SK-N-SH treated with all-trans-retinoic acid at 6 μM for 48 hours (cell line): ENCODE measurements at regions not wholly inside any gene's neighbourhood (a gene's known extent, or its start where the extent isn't known, plus 50 kb on each side); places are given as distances from the start of the nearest gene placed in this dataset.

Experiments used
- ATAC-seq: fragments of 200-7000 bp; cut with Tn5 transposase; 3 replicates; pipeline ENCODE4 v1.9.1; 2020; ENCODE audit warnings: mild to moderate bottlenecking, moderate library complexity
- ARNTL ChIP-seq: fragments of 450-650 bp; formaldehyde crosslinking; IDR thresholded peaks from 2 replicates; pipeline ENCODE4 v1.5.0; 2020; ENCODE audit warnings: low read depth, mild to moderate bottlenecking, moderate library complexity, borderline replicate concordance
- CREB5 ChIP-seq: fragments of 250-450 bp; sonication (Bioruptor Pico); IDR thresholded peaks from 2 replicates; pipeline ENCODE4 v1.5.1; 2020; ENCODE audit warnings: low read depth, mild to moderate bottlenecking, moderate library complexity
- CSDC2 ChIP-seq: fragments of 250-450 bp; sonication (Bioruptor Pico); IDR thresholded peaks from 2 replicates; pipeline ENCODE4 v1.5.0; 2020; ENCODE audit warnings: mild to moderate bottlenecking, moderate library complexity
- CSRNP3 ChIP-seq: fragments of 250-450 bp; sonication (Bioruptor Pico); IDR thresholded peaks from 2 replicates; pipeline ENCODE4 v1.5.1; 2021; ENCODE audit warnings: mild to moderate bottlenecking, moderate library complexity
- ESRRG ChIP-seq: fragments of 250-450 bp; sonication (Bioruptor Pico); IDR thresholded peaks from 2 replicates; pipeline ENCODE4 v1.6.1; 2021; ENCODE audit warnings: mild to moderate bottlenecking
- GLIS3 ChIP-seq: fragments of 250-450 bp; sonication (Bioruptor Pico); IDR thresholded peaks from 2 replicates; pipeline ENCODE4 v1.5.0; 2020; ENCODE audit warnings: mild to moderate bottlenecking, moderate library complexity
- ISL1 ChIP-seq: fragments of 250-450 bp; sonication (Bioruptor Pico); IDR thresholded peaks from 2 replicates; pipeline ENCODE4 v2.1.2; 2022; ENCODE audit warnings: mild to moderate bottlenecking, moderate library complexity
- OSR1 ChIP-seq: fragments of 250-450 bp; sonication (Bioruptor Pico); IDR thresholded peaks from 2 replicates; pipeline ENCODE4 v1.8.0; 2022; ENCODE audit warnings: moderate library complexity, mild to moderate bottlenecking, inconsistent platforms
- PATZ1 ChIP-seq: fragments of 250-450 bp; sonication (Bioruptor Pico); IDR thresholded peaks from 2 replicates; pipeline ENCODE4 v1.8.0; 2020; ENCODE audit warnings: mild to moderate bottlenecking, moderate library complexity, borderline replicate concordance
- POU6F1 ChIP-seq: fragments of 250-450 bp; sonication (Bioruptor Pico); IDR thresholded peaks from 2 replicates; pipeline ENCODE4 v1.8.0; 2021; ENCODE audit warnings: low read depth, mild to moderate bottlenecking, moderate library complexity, borderline replicate concordance
- PPARA ChIP-seq: fragments of 250-450 bp; sonication (Bioruptor Pico); IDR thresholded peaks from 2 replicates; pipeline ENCODE4 v1.5.0; 2020; ENCODE audit warnings: mild to moderate bottlenecking, borderline replicate concordance
- RARB ChIP-seq: fragments of 250-450 bp; sonication (Bioruptor Pico); IDR thresholded peaks from 2 replicates; pipeline ENCODE4 v1.8.0; 2021; ENCODE audit warnings: mild to moderate bottlenecking, moderate library complexity
- SNAI2 ChIP-seq: fragments of 250-450 bp; sonication (Bioruptor Pico); IDR thresholded peaks from 2 replicates; pipeline ENCODE4 v1.5.0; 2020; ENCODE audit warnings: mild to moderate bottlenecking, moderate library complexity
- TOX ChIP-seq: fragments of 250-450 bp; sonication (Bioruptor Pico); IDR thresholded peaks from 2 replicates; pipeline ENCODE4 v1.8.0; 2021; ENCODE audit warnings: mild to moderate bottlenecking, moderate library complexity, borderline replicate concordance
- TSHZ2 ChIP-seq: fragments of 250-450 bp; sonication (Bioruptor Pico); IDR thresholded peaks from 2 replicates; pipeline ENCODE4 v1.5.0; 2020; ENCODE audit warnings: mild to moderate bottlenecking, moderate library complexity
- ZC3H10 ChIP-seq: fragments of 250-450 bp; sonication (Bioruptor Pico); IDR thresholded peaks from 2 replicates; pipeline ENCODE4 v1.5.1; 2021; ENCODE audit warnings: mild to moderate bottlenecking, moderate library complexity
- ZFP3 ChIP-seq: fragments of 250-450 bp; sonication (Bioruptor Pico); IDR thresholded peaks from 2 replicates; pipeline ENCODE4 v1.5.0; 2020; ENCODE audit warnings: mild to moderate bottlenecking, moderate library complexity
- ZFP30 ChIP-seq: fragments of 450-650 bp; formaldehyde crosslinking; IDR thresholded peaks from 2 replicates; pipeline ENCODE4 v1.5.0; 2022; ENCODE audit warnings: mild to moderate bottlenecking, moderate library complexity
- ZNF565 ChIP-seq: fragments of 450-650 bp; formaldehyde crosslinking; conservative IDR thresholded peaks from 2 replicates; pipeline ENCODE4 v1.5.0; 2020; ENCODE audit warnings: low read depth, mild to moderate bottlenecking, moderate library complexity
- ZNF70 ChIP-seq: fragments of 450-650 bp; formaldehyde crosslinking; IDR thresholded peaks from 2 replicates; pipeline ENCODE4 v1.5.0; 2020; ENCODE audit warnings: mild to moderate bottlenecking, moderate library complexity
- ZNF8 ChIP-seq: fragments of 450-650 bp; formaldehyde crosslinking; IDR thresholded peaks from 2 replicates; pipeline ENCODE4 v1.5.0; 2020; ENCODE audit warnings: mild to moderate bottlenecking, moderate library complexity

GRCh38 chr5:74136276-74136825, 504.2 kb downstream of the ENC1 start:
- no peak for ATAC-seq
- TF ChIP-seq ZNF70 (CRISPR knock-in tag) = no peak
- TF ChIP-seq ZC3H10 = no peak
- TF ChIP-seq GLIS3 (CRISPR knock-in tag) = no peak
- no peak for TF ChIP-seq SNAI2 (CRISPR knock-in tag)
- TF ChIP-seq ESRRG = no peak
- TF ChIP-seq ZFP3 = no peak
- no peak for TF ChIP-seq ARNTL (CRISPR knock-in tag)
- TF ChIP-seq CSRNP3 (CRISPR knock-in tag) = no peak
- no peak for TF ChIP-seq TOX (CRISPR knock-in tag)
- TF ChIP-seq CREB5 (CRISPR knock-in tag) = no peak
- TF ChIP-seq POU6F1 (CRISPR knock-in tag) = no peak

GRCh38 chr5:74135033-74135432, 505.5 kb downstream of the ENC1 start:
- TF ChIP-seq ZFP30 (CRISPR knock-in tag) (no peak), TSHZ2 (CRISPR knock-in tag) (no peak), ISL1 (CRISPR knock-in tag) (no peak), ESRRG (no peak), GLIS3 (CRISPR knock-in tag) (no peak), OSR1 (no peak), CSDC2 (CRISPR knock-in tag) (no peak), ZNF8 (CRISPR knock-in tag) (no peak), ZNF565 (no peak), ZFP3 (no peak), RARB (CRISPR knock-in tag) (no peak)
- TF ChIP-seq, all 23 proteins: peak for 0
- ATAC-seq = no peak

GRCh38 chr5:74132485-74132884, 506.5 kb downstream of the ARHGEF28 start:
- no peak for TF ChIP-seq CREB5 (CRISPR knock-in tag)
- no peak for TF ChIP-seq TOX (CRISPR knock-in tag)
- no peak for TF ChIP-seq ZFP3
- TF ChIP-seq ESRRG = no peak
- TF ChIP-seq GLIS3 (CRISPR knock-in tag) = no peak
- TF ChIP-seq ZNF565 = no peak
- TF ChIP-seq PATZ1 = no peak
- TF ChIP-seq CSRNP3 (CRISPR knock-in tag) = no peak
- no peak for TF ChIP-seq PPARA (CRISPR knock-in tag)
- no peak for TF ChIP-seq ISL1 (CRISPR knock-in tag)
- TF ChIP-seq, all 23 proteins: peak for 0
- ATAC-seq = no peak
